Suprapubic skin (tissue), 4 donors: ENCODE measurements at regions not wholly inside any gene's neighbourhood (a gene's known extent, or its start where the extent isn't known, plus 50 kb on each side); places are given as distances from the start of the nearest gene placed in this dataset.

ENCODE experiments used
- EP300 ChIP-seq: sonication (generic); formaldehyde crosslinking; IDR thresholded peaks from one replicate; pipeline ENCODE4 v1.6.1; 2017; ENCODE audit warnings: antibody characterized with exemption
- POLR2A ChIP-seq, 2 donors: fragments of 450-650 bp; IDR thresholded peaks; one replicate each; pipeline ENCODE4 v1.6.1; 2017; ENCODE audit warnings: antibody characterized with exemption in 2 of 2, mild to moderate bottlenecking in 2 of 2, moderate library complexity in 2 of 2
- POLR2AphosphoS5 ChIP-seq, 3 donors: sonication (generic); formaldehyde crosslinking; IDR thresholded peaks; one replicate each; pipeline ENCODE4 v1.6.1; 2017; ENCODE audit warnings: antibody characterized with exemption in 3 of 3
- TF ChIP-seq, protein P1 (sequence below), 2 donors: fragments of 200-600 bp in 1 of 2; fragments of 450-650 bp in 1 of 2; sonication (generic) in 1 of 2; IDR thresholded peaks; one replicate each; pipeline ENCODE4 v1.5.1; 2016 to 2019; ENCODE audit warnings: antibody characterized with exemption in 2 of 2, mild to moderate bottlenecking in 1 of 2, moderate library complexity in 1 of 2

DNA sequence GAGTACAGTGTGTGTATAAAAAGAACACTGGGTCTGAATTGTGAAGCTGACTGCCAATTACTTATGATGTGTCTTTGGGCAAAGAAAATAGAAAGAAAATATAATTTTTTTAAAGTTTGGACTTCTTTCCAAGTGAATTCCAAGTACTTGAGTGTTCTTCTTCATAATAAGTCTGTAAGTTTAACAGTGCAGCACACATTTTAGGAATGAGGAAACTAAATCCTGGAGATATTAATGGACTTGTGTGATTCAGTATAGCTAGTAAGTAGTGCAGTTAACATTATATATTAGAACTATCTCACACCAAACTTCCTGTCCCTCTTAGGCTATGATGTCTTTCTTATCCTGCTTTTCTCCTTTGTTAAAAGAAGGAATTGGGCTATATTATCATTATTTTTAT lies 1953.8 kb downstream of the MAT2B start:
- TF ChIP-seq POLR2AphosphoS5 (IDR thresholded peaks at IDR 0.05): no peak
- TF ChIP-seq, protein P1, sequence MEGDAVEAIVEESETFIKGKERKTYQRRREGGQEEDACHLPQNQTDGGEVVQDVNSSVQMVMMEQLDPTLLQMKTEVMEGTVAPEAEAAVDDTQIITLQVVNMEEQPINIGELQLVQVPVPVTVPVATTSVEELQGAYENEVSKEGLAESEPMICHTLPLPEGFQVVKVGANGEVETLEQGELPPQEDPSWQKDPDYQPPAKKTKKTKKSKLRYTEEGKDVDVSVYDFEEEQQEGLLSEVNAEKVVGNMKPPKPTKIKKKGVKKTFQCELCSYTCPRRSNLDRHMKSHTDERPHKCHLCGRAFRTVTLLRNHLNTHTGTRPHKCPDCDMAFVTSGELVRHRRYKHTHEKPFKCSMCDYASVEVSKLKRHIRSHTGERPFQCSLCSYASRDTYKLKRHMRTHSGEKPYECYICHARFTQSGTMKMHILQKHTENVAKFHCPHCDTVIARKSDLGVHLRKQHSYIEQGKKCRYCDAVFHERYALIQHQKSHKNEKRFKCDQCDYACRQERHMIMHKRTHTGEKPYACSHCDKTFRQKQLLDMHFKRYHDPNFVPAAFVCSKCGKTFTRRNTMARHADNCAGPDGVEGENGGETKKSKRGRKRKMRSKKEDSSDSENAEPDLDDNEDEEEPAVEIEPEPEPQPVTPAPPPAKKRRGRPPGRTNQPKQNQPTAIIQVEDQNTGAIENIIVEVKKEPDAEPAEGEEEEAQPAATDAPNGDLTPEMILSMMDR (IDR thresholded peaks at IDR 0.05): no peak
- TF ChIP-seq POLR2A (IDR thresholded peaks at IDR 0.05): no peak
- no peak for TF ChIP-seq EP300
